22Rv1 (cell line): ENCODE measurements at regions not wholly inside any gene's neighbourhood (a gene's known extent, or its start where the extent isn't known, plus 50 kb on each side); places are given as distances from the start of the nearest gene placed in this dataset.
"Not testable (repeated sequence)": the region's sequence is repeated elsewhere in the genome, so short reads cannot be mapped to it uniquely, and the experiment has no call there.

Source experiments
- H3K27ac ChIP-seq: fragments of 450-650 bp; 2 replicates; pipeline ENCODE4 v1.5.1; 2017
- CTCF ChIP-seq: fragments of 450-650 bp; IDR thresholded peaks from 2 replicates; pipeline ENCODE4 v1.5.1; 2017; ENCODE audit warnings: mild to moderate bottlenecking
- ZFX ChIP-seq: fragments of 450-650 bp; IDR thresholded peaks from 2 replicates; pipeline ENCODE4 v1.6.1; 2017; ENCODE audit warnings: antibody characterized with exemption, borderline replicate concordance

- no peak for TF ChIP-seq CTCF
- TF ChIP-seq ZFX: no peak
- no peak overlapping the region for H3K27ac ChIP-seq
Measured at GRCh38 chr10:124245806-124246440, 152.5 kb upstream of the CHST15 start.

- no peak for TF ChIP-seq ZFX
- no peak for TF ChIP-seq CTCF
- H3K27ac ChIP-seq: no peak overlapping the region
Measured at GRCh38 chr10:124245191-124245590, 151.8 kb upstream of the CHST15 start.

- no peak overlapping the region for H3K27ac ChIP-seq
- TF ChIP-seq CTCF (no peak), ZFX (no peak)
Measured at GRCh38 chr10:124244256-124244877, 151.0 kb upstream of the CHST15 start.

GRCh38 chr10:124243702-124244121 lies 150.3 kb upstream of the CHST15 start:
- TF ChIP-seq CTCF (no peak), ZFX (no peak)
- no peak overlapping the region for H3K27ac ChIP-seq

- no peak overlapping the region for H3K27ac ChIP-seq
- TF ChIP-seq ZFX (no peak), CTCF (no peak)
Measured at GRCh38 chr10:124242791-124243190, 149.4 kb upstream of the CHST15 start.

GRCh38 chr10:124242365-124242764 lies 149.0 kb upstream of the CHST15 start:
- H3K27ac ChIP-seq: no peak overlapping the region
- no peak for TF ChIP-seq ZFX
- TF ChIP-seq CTCF: no peak

GRCh38 chr10:124241510-124241909 lies 148.1 kb upstream of the CHST15 start:
- not testable (repeated sequence) for H3K27ac ChIP-seq
